ENCODE measurements at regions not wholly inside any gene's neighbourhood (a gene's known extent, or its start where the extent isn't known, plus 50 kb on each side); places are given as distances from the start of the nearest gene placed in this dataset.

DNA sequence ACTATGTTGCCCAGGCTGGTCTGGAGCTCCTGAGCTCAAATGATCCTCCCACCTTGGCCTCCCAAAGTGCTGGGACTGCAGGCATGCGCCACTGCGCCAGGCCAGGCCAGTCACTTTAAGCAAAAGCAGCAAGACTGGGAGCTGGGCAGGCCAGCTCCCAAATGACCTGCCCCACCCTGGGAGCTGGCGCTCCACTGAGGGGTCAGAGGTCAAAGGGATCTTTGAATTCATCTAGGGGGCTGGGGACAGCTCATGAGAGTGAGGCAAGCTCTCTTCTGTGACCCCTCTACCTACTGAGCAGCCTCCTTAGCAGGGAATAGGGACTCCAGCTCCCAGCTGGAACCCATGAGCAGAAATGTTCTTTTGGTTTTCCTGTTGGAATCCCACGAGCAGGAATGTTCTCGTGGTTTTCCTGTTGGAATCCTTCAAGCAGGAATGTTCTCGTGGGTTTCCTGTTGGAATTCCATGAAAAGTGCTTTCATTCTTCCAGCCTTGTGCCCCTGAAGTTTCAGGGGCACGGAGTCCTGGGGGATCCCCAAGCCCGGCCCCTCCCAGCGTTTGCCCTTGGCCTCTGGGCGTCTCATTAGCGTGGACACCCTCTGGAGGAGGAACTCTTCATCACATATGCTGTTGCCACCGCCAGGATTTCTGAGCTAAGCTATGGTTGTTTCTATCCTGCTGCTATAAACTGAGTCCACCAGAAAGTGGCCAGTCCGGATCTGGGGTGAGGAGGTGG is 162.0 kb upstream of the HAAO start:
- no peak overlapping the region for H3K4me3 ChIP-seq (ENCODE audit: control insufficient read depth, low read depth, low read length)
- DNase-seq (ENCODE audit: low read depth): peak; percentile 71
- TF ChIP-seq, protein P1, sequence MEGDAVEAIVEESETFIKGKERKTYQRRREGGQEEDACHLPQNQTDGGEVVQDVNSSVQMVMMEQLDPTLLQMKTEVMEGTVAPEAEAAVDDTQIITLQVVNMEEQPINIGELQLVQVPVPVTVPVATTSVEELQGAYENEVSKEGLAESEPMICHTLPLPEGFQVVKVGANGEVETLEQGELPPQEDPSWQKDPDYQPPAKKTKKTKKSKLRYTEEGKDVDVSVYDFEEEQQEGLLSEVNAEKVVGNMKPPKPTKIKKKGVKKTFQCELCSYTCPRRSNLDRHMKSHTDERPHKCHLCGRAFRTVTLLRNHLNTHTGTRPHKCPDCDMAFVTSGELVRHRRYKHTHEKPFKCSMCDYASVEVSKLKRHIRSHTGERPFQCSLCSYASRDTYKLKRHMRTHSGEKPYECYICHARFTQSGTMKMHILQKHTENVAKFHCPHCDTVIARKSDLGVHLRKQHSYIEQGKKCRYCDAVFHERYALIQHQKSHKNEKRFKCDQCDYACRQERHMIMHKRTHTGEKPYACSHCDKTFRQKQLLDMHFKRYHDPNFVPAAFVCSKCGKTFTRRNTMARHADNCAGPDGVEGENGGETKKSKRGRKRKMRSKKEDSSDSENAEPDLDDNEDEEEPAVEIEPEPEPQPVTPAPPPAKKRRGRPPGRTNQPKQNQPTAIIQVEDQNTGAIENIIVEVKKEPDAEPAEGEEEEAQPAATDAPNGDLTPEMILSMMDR (conservative IDR thresholded peaks at IDR 0.05; ENCODE audit: control insufficient read depth, insufficient read depth, low read depth, low read length): no peak

DNA sequence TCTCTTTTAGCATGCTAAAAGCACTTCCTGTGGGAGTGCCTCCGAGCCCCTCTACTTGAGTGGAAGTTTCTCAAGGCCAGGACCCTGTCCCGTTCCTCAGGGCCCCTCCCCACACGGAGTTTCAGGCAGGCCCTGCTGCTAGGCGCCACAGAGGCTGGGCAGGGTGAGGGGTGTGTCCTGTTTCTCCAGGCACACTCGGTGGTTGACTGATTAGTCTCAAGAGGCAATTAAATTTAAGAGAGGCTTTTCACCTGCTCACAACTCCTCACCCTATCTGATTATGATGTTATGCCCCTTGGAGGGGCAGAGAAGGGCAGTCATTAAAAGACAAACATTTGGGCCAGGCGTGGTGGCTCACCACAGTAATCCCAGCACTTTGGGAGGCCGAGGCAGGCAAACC is 160.8 kb upstream of the HAAO start:
- TF ChIP-seq, protein P1 (conservative IDR thresholded peaks at IDR 0.05; ENCODE audit: control insufficient read depth, insufficient read depth, low read depth, low read length): no peak
- H3K4me3 ChIP-seq (ENCODE audit: control insufficient read depth, low read depth, low read length): no peak overlapping the region
- DNase-seq (ENCODE audit: low read depth): no peak

DNA sequence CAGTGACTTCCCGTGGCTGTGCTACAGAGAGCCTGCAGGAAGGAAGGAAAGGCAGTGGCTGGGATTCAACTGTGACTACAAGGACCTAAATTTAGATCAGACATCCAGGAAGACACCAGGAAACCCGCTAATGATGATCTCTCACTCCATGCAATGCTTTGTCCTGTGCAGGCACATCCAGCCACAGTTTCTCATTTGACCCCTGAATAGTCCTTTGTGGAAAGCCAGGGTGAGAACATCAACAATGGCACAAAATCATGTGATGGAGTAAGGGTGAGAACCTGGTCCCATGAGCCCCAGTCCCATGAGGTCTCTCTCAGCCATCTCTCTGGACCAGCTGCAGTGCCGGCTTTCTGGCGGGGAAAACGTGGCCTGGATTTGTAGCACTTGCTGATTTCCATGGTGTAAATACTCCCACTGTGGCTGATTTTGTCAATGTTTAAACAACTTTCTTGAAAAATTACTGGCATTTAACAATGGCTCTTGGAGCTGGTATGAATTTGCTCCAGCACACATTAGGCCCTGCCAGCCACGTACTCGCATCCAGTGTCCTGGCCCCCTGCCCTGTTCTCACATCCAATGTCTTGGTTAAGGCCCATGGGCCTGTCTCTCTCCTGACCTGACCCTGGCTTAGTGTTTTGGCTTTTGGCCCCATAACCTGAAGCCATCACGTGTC is 159.0 kb upstream of the HAAO start:
- TF ChIP-seq, protein P1 (conservative IDR thresholded peaks at IDR 0.05; ENCODE audit: control insufficient read depth, insufficient read depth, low read depth, low read length): no peak
- DNase-seq (ENCODE audit: low read depth): no peak
- H3K4me3 ChIP-seq (ENCODE audit: control insufficient read depth, low read depth, low read length): no peak overlapping the region

DNA sequence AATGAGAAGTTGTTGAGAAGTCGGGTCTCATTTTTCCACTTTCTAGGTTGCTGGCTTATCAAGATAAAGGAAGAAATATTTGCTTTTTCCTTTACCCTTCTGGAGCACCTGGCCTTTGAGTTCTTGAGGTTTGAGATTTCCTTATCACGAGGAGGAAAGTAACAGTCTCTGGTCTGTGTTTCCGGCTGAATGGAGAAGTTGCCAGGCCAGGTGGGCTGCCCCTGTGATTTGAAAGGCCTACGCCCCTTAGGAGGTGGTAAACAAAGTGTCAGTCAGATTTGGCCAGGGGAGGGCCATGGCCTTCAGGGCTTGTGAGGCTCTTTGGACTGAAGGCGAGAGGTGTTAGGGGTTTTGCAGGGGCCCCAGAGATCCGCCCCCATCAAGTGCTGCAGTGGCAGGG is 156.7 kb upstream of the HAAO start:
- TF ChIP-seq, protein P1 (conservative IDR thresholded peaks at IDR 0.05; ENCODE audit: control insufficient read depth, insufficient read depth, low read depth, low read length): no peak
- DNase-seq (ENCODE audit: low read depth): no peak
- no peak overlapping the region for H3K4me3 ChIP-seq (ENCODE audit: control insufficient read depth, low read depth, low read length)

DNA sequence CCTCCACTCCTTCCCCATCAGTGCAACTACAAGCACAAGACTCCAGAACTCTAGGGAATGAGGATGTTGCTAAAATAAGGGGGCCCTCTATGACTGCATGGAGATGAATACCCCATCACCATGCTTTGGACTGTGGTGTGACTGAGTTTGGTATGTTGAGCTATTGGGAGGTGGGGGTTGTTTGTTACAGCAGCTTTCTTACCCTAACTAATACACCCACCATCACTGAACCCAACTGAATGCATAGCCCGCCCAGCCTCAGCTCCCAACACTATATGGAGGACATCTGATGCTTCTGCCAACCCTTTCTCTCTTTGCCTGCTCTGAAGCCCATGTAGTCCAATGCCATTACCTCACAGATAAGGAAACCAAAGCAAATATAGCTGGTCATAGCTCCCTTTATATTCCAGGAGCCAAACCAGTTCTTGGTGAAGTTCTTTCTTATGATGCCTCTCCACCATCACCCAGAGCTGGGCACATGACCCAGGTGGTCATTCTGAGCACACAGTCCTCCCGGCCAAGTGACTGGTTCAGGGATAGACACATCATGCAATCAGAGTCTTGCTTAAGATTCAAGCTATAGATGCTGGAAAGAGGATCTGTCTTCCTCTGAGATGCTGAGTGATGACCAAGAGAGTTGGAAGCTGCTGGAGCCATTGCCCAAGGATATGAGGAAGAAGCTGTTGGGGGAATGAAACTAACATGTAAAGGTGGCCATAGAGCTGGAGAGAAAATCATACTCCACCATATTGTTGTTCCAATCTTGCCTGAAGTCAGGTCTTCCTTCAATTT is 155.6 kb upstream of the HAAO start:
- DNase-seq (ENCODE audit: low read depth): peak; percentile 62
- TF ChIP-seq, protein P1 (conservative IDR thresholded peaks at IDR 0.05; ENCODE audit: control insufficient read depth, insufficient read depth, low read depth, low read length): no peak
- H3K4me3 ChIP-seq (ENCODE audit: control insufficient read depth, low read depth, low read length): no peak overlapping the region

DNA sequence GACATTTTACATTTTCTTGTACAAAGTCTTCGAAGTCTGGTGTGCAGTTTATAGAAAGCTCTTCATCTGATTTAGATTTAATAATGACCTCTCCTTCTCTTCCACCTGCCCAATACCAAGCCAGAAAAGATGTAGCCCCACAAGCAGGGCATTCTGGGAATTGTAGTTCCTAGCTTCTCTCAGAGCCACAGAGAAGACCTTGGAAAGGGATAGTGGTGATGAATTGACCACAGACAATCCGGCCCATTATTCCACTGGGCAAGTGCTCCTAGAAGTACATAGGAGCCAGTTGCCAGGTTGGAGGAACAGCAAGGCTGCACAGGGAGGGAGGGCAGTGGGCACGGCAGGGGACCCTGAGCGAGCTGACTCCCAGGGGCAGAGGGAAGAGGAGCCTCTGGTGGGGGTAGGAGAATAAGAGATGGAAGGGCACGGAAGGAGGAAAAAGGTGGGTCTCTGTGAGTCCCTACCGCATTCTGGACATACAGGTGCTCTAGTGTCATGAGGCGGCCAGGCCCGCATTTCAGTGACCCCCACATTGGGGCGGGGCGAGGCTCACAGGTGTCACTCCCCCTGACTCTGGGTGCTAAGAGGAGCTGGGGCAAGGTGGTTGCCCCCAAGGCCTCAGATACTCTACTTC is 152.5 kb upstream of the HAAO start:
- H3K4me3 ChIP-seq (ENCODE audit: control insufficient read depth, low read depth, low read length): no peak overlapping the region
- TF ChIP-seq, protein P1 (conservative IDR thresholded peaks at IDR 0.05; ENCODE audit: control insufficient read depth, insufficient read depth, low read depth, low read length): no peak
- DNase-seq (ENCODE audit: low read depth): peak; percentile 68

Data from fibroblast of mammary gland (primary cell).